GM12872 (cell line): ENCODE measurements at regions not wholly inside any gene's neighbourhood (a gene's known extent, or its start where the extent isn't known, plus 50 kb on each side); places are given as distances from the start of the nearest gene placed in this dataset.

Experiments used
- CTCF ChIP-seq: IDR thresholded peaks from 3 replicates; pipeline ENCODE4 v1.5.1; 2011; ENCODE audit warnings: low read depth, mild to moderate bottlenecking, low read length, moderate library complexity; ENCODE audit not compliant: insufficient read depth

GRCh38 chr5:54834121-54834842 is 151.1 kb downstream of the ESM1 start:
- TF ChIP-seq CTCF = no peak

- TF ChIP-seq CTCF = no peak
These were observed 151.8 kb downstream of the ESM1 start for GRCh38 chr5:54833590-54833989.

- no peak for TF ChIP-seq CTCF
These were observed 152.5 kb downstream of the ESM1 start for GRCh38 chr5:54832858-54833257.

- no peak for TF ChIP-seq CTCF
These were observed 153.3 kb downstream of the ESM1 start for GRCh38 chr5:54832045-54832444.

GRCh38 chr5:54831233-54831632 is 154.2 kb downstream of the ESM1 start:
- no peak for TF ChIP-seq CTCF

GRCh38 chr5:54829676-54830535 is 155.5 kb downstream of the ESM1 start:
- no peak for TF ChIP-seq CTCF

- TF ChIP-seq CTCF = no peak
These were observed 156.3 kb downstream of the ESM1 start for GRCh38 chr5:54829102-54829501.
